ENCODE measurements at regions not wholly inside any gene's neighbourhood (a gene's known extent, or its start where the extent isn't known, plus 50 kb on each side); places are given as distances from the start of the nearest gene placed in this dataset.
"Not testable (repeated sequence)": the region's sequence is repeated elsewhere in the genome, so short reads cannot be mapped to it uniquely, and the experiment has no call there.

DNA sequence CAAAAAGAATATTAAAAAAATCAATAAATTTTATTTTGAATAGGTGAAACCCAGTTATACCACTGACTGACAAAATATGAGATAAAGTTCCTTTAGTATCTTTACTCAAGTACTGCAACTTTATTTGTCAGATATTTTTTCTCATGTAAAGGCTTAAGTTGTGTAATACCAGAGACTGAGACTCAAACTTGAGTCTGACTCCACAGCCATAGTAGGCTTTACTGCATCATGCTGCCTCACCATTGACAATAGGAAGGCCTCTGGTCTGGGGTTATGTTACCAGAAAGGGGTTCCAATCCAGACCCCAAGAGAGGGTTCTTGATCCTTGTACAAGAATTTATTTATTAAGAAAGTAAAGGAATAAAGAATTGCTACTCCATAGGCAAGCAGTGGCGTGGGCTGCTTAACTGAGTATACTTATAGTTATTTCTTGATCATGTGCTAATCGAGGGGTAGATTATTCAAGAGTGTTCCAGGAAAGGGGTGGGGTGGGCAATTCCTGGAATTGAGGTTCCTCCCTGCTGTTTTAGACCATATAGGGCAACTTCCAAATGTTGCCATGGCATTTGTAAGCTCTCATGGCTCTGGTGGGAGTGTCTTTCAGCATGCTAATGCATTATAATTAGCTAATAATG is 187.4 kb upstream of the WSB1 start:
- no peak overlapping the region for H3K27ac ChIP-seq (ENCODE audit: insufficient read depth, low read length)
- no peak for DNase-seq (ENCODE audit: low read depth in 2 of 2)
- no peaks in the 10 kb centered on the region for H4K20me1 ChIP-seq (ENCODE audit: control insufficient read depth, extremely low read depth, insufficient read depth, low read length)
- no peak overlapping the region for H3K4me2 ChIP-seq (ENCODE audit: extremely low read depth, insufficient read depth, low read length)
- no peaks in the 10 kb centered on the region for H3K4me1 ChIP-seq (ENCODE audit: control insufficient read depth, extremely low read depth, insufficient read depth, low read length)
- H3K79me2 ChIP-seq (ENCODE audit: control insufficient read depth, insufficient read depth, low read length): no peaks in the 10 kb centered on the region
- H3K9me3 ChIP-seq (ENCODE audit: control insufficient read depth, insufficient read depth, low read depth, low read length): no peaks in the 10 kb centered on the region
- H2AFZ ChIP-seq (ENCODE audit: low read length): no peak overlapping the region
- no peak overlapping the region for H3K4me3 ChIP-seq (replicated peaks in 1 of 4; ENCODE audit: control extremely low read depth in 1 of 4, insufficient read depth in 1 of 4, low read depth in 3 of 4, low read length in 4 of 4)
- H3K36me3 ChIP-seq (ENCODE audit: control insufficient read depth, insufficient read depth, low read length): no peaks in the 10 kb centered on the region
- no peak overlapping the region for H3K9ac ChIP-seq (ENCODE audit: insufficient read depth, low read length)
- no peak for TF ChIP-seq EZH2 (IDR thresholded peaks at IDR 0.05; ENCODE audit: low read length, missing control alignments)
- TF ChIP-seq, protein P1, sequence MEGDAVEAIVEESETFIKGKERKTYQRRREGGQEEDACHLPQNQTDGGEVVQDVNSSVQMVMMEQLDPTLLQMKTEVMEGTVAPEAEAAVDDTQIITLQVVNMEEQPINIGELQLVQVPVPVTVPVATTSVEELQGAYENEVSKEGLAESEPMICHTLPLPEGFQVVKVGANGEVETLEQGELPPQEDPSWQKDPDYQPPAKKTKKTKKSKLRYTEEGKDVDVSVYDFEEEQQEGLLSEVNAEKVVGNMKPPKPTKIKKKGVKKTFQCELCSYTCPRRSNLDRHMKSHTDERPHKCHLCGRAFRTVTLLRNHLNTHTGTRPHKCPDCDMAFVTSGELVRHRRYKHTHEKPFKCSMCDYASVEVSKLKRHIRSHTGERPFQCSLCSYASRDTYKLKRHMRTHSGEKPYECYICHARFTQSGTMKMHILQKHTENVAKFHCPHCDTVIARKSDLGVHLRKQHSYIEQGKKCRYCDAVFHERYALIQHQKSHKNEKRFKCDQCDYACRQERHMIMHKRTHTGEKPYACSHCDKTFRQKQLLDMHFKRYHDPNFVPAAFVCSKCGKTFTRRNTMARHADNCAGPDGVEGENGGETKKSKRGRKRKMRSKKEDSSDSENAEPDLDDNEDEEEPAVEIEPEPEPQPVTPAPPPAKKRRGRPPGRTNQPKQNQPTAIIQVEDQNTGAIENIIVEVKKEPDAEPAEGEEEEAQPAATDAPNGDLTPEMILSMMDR (conservative IDR thresholded peaks at IDR 0.05 in 1 of 2, IDR thresholded peaks at IDR 0.05 in 1 of 2; ENCODE audit: low read depth in 1 of 2, low read length in 2 of 2): no peak
- H3K27me3 ChIP-seq (ENCODE audit: control insufficient read depth, insufficient read depth, low read length): no peaks in the 10 kb centered on the region

DNA sequence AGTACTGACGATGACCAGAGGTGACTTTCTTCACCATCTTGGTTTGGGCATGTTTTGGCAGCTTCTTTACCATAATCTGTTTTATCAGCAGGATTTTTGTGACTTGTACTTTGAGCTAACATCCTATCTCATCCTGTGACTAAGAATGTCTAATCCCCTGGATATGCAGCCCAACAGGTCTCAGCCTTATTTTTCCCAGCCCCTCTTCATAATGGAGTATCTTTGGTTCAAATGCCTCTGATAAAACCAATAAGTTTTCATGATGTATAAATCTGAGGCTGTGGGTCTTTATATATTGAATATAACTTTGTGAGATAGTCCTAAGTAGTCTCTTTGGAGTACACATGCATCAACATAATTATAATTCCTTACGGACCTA is 186.9 kb upstream of the WSB1 start:
- Histone ChIP-seq H4K20me1 (ENCODE audit: control insufficient read depth, extremely low read depth, insufficient read depth, low read length) (no peaks in the 10 kb centered on the region), H3K79me2 (ENCODE audit: control insufficient read depth, insufficient read depth, low read length) (no peaks in the 10 kb centered on the region), H3K27me3 (ENCODE audit: control insufficient read depth, insufficient read depth, low read length) (no peaks in the 10 kb centered on the region), H3K9me3 (ENCODE audit: control insufficient read depth, insufficient read depth, low read depth, low read length) (no peaks in the 10 kb centered on the region), H2AFZ (ENCODE audit: low read length) (no peak overlapping the region), H3K4me3 (replicated peaks in 1 of 4; ENCODE audit: control extremely low read depth in 1 of 4, insufficient read depth in 1 of 4, low read depth in 3 of 4, low read length in 4 of 4) (no peak overlapping the region), H3K9ac (ENCODE audit: insufficient read depth, low read length) (no peak overlapping the region), H3K4me2 (ENCODE audit: extremely low read depth, insufficient read depth, low read length) (no peak overlapping the region), H3K36me3 (ENCODE audit: control insufficient read depth, insufficient read depth, low read length) (no peaks in the 10 kb centered on the region), H3K27ac (ENCODE audit: insufficient read depth, low read length) (no peak overlapping the region), H3K4me1 (ENCODE audit: control insufficient read depth, extremely low read depth, insufficient read depth, low read length) (no peaks in the 10 kb centered on the region)
- DNase-seq (ENCODE audit: low read depth in 2 of 2): no peak
- no peak for TF ChIP-seq EZH2 (IDR thresholded peaks at IDR 0.05; ENCODE audit: low read length, missing control alignments)
- TF ChIP-seq, protein P1 (conservative IDR thresholded peaks at IDR 0.05 in 1 of 2, IDR thresholded peaks at IDR 0.05 in 1 of 2; ENCODE audit: low read depth in 1 of 2, low read length in 2 of 2): no peak

DNA sequence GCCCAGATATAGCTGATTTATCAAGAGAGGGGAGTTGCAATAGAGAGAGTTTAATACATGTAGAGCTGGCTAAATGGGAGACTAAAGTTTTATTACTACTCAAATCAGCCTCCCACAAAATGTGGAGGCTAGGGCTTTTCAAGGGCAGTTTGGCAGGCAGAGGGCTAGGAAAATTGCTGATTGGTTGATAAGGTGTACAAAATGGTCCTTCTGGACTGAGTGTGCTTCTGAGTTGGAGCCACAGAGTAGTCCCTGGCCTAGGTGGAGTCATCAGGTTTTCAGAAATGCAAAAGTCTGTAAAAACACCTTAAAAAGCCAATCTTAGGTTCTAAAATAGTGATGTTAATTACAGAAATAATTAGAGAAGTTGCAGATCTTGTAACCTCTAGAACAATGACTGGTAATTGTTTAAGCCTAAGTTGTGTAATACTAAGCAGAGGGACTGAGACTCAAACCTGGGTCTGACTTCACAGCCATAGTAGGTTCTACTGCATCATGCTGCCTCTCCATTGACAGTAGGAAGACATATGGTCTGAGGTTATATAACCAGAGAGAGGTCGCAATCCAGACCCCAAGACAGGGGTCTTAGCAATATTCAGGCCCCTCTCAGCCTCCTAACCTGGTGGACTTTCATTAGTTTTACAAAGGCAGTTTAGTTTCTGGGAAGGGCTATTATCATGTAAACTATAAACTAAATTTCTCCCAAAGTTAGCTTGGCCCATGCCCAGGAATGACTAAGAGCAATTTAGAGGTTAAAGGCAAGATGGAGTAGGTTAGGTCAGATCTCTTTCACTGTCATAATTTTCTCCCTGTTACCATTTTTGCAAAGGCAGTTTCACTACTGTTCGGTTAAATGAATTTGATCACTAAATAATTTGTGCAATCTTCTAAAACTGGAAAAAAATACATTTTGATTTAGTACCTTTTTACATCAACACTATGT is 186.3 kb upstream of the WSB1 start:
- H4K20me1 ChIP-seq (ENCODE audit: control insufficient read depth, extremely low read depth, insufficient read depth, low read length); DNase-seq (ENCODE audit: low read depth in 2 of 2); H3K4me1 ChIP-seq (ENCODE audit: control insufficient read depth, extremely low read depth, insufficient read depth, low read length); H3K79me2 ChIP-seq (ENCODE audit: control insufficient read depth, insufficient read depth, low read length); H3K4me3 ChIP-seq (replicated peaks in 1 of 4; ENCODE audit: control extremely low read depth in 1 of 4, insufficient read depth in 1 of 4, low read depth in 3 of 4, low read length in 4 of 4); H3K9ac ChIP-seq (ENCODE audit: insufficient read depth, low read length); H3K4me2 ChIP-seq (ENCODE audit: extremely low read depth, insufficient read depth, low read length); H3K27me3 ChIP-seq (ENCODE audit: control insufficient read depth, insufficient read depth, low read length); H2AFZ ChIP-seq (ENCODE audit: low read length); H3K9me3 ChIP-seq (ENCODE audit: control insufficient read depth, insufficient read depth, low read depth, low read length); H3K36me3 ChIP-seq (ENCODE audit: control insufficient read depth, insufficient read depth, low read length); H3K27ac ChIP-seq (ENCODE audit: insufficient read depth, low read length): not testable (repeated sequence)

All from fibroblast of lung (primary cell).